H4 (cell line): ENCODE measurements at regions not wholly inside any gene's neighbourhood (a gene's known extent, or its start where the extent isn't known, plus 50 kb on each side); places are given as distances from the start of the nearest gene placed in this dataset.
"Not testable (repeated sequence)": the region's sequence is repeated elsewhere in the genome, so short reads cannot be mapped to it uniquely, and the experiment has no call there.

Experiments used
- DNase-seq: peaks from one replicate; pipeline ENCODE4 v3.0.0-alpha.2; 2015; ENCODE audit warnings: low spot score

DNA sequence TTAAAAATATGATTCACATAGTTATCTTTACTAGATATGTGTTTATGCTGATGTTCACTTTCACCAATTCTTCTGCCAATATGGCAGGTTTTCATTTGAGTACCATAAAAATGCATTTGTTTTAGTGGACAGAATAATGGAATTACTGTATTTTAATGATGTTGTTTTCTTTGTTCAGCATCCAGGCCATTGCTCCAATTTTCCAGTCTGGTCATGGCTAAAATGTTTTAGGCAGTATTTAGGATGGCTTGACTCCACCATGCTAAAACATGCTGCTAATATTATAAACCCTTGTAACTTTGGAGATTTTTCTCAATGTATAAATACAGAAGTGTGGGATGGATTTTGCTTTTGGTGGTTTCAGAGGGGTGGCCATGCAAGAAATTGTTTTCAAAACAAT is 273.0 kb upstream of the RPS23 start:
- DNase-seq = no peak

DNA sequence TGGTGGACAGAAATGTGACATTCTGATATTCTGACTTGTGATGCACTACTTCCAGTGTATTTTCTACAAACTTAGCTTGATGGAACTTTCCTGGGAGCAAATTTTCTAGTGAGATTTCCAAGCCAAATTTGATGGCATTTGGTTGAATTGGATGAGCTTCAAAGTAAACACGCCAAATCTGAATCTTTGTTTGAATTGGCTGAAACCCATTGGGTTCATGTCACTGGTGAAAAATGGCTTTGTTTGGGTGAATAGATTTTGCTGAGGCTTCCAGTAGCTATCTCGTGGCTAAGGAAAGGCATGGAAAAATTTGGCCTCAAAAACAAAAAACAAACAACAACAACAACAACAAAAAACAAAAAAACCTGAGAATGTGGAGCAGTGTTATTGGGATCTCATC is 271.1 kb upstream of the RPS23 start:
- DNase-seq = no peak

GRCh38 chr5:82544004-82544403 is 265.9 kb upstream of the RPS23 start:
- no peak for DNase-seq

- DNase-seq = no peak
These were observed 262.1 kb upstream of the RPS23 start for GRCh38 chr5:82540301-82540700.

- DNase-seq = no peak
These were observed 260.3 kb upstream of the RPS23 start for GRCh38 chr5:82538339-82539034.

DNA sequence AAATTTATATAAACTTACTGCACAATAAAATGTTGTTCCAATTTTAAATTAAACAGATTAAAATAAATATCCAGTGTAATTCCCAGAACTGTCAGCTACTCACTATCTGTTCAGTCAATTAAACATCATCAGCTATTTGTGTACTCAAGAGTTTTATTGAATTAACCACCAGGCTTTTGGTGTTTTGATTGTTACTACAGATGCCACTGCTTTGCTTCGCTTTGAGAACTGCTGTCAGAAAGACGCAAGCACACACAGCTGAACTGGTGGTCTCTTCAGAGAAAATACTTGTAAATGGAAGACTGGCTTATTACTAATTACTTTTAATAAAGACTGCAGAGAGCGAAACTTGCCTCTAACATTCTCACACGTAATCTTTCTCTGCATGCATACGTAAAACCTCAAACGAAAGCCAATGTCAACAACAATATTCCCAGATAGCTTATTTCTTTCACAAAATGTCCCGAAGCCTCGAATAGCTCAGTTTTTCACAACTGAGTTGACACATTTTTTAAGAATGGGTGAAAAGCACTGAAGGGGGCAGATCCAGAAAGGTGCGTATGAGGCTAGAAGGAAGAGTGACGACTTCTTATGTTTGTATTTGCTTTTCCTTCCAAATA is 259.6 kb upstream of the RPS23 start:
- DNase-seq = no peak

DNA sequence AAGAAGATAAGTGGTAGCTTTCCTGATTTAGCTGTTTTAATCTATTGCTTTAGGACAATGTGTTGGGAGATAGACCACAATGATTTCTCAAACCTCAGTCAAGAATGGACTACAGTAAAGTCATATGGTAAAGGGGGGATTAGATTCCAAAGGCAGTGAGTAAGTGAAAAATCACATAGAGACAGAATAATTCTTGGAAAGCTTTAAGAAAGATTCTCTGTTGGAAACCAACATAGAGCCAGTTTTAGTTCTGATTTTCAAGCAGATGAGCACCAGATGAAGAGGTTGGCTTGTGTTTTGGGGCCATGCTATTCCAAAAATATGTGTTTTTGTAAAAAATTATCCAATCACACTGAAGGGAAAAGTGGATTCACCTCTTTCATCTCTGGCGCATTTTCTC is 256.8 kb upstream of the RPS23 start:
- no peak for DNase-seq

- not testable (repeated sequence) for DNase-seq
These were observed 253.9 kb upstream of the RPS23 start for GRCh38 chr5:82532075-82532474.

DNA sequence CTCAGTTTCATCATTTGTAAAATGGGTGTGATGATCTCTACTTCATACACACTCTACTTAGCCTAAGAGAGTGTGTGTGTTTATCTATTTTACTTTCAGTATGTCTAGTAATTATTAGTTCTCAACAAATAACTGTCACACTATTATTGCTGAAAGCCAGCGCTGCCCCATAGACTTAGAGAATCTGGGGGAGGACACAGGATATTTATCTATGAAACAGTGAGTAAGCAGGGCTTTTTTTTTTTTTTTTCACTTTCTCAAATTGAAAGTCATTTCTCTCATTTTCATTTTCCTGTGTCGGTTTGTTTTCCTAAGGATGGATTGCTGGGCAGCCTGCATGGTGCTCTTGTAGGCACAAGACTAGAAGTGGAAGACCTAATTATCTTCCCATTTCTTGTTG is 248.4 kb upstream of the RPS23 start:
- no peak for DNase-seq

DNA sequence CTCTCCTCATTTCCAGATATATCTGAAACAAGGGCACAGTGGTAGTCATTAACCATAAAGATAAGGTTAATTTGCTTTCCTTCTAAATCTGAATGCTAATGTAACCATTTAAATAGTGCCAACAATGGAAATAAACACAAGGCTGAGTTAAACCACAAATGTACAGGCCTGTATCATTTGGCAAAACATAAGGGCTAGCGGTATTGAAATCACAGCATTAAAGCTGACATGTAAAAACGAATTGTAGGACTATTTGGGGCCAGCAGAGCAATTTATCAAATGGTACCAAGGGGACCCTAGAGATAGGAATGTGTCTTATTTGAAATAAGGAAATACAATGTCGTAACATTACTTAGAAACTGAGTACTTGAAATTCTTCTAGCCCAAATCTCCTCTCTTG is 247.5 kb upstream of the RPS23 start:
- DNase-seq = no peak

GRCh38 chr5:82523633-82524032 is 245.5 kb upstream of the RPS23 start:
- no peak for DNase-seq

DNA sequence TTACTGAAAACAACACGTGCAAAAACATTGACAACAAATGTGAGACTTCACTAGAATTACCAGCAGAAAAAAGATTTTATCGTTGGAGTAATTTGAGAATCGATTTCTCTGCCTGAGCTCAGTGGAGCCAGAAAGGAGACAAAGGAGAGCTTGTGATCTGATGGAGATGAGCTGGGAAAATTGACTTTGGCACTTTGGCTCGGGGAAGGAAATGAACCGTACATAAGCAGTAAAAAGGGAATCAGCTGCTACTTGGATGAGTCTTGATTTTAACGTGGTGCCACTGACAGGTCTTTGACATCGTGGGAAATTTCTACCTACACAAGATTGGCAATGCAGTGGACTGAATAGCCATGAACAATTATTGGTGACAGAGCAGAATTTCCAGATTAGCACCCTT is 244.7 kb upstream of the RPS23 start:
- no peak for DNase-seq

GRCh38 chr5:82521431-82522051 is 243.4 kb upstream of the RPS23 start:
- no peak for DNase-seq

DNA sequence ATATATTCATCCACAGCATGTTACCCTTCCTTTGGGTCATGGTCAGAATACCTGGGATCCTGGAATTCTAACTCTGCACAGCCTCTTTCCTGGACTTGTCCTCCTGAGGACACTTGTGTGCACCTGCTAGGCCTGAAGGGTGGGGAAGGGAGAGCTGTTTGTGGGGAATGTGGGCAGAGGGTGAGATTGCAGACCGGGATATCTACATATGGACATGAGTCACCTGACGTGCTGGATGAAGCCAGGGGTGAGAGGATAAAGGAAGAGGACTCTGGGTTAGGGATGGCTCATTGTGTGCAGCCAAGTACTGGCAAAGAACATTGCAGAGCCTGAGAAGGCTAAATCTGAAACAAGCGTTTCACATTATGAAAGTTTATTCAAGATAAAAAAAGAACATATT is 241.4 kb upstream of the RPS23 start:
- DNase-seq = no peak

GRCh38 chr5:82517544-82518075 is 239.5 kb upstream of the RPS23 start:
- DNase-seq = no peak

DNA sequence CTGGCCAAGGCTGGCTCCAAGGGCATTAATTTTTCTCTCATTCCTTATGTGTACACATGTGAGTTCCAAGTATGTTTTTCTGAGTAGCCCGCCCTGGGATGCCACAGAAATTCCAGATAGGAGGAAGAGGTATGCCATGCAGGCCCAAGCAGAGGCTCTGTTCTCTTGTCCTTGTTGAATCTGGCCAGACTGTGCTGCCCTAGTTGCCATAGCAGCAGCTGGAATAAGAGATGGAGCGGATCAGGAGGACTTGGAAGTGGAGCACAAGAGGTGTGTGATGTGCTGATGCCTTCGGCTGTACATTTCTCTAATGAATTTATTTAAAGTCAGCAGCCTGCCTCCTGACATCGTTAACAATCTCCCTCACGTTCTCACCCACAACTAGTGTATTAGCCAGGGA is 235.6 kb upstream of the RPS23 start:
- no peak for DNase-seq

- DNase-seq = no peak
These were observed 233.9 kb upstream of the RPS23 start for GRCh38 chr5:82512025-82512424.

DNA sequence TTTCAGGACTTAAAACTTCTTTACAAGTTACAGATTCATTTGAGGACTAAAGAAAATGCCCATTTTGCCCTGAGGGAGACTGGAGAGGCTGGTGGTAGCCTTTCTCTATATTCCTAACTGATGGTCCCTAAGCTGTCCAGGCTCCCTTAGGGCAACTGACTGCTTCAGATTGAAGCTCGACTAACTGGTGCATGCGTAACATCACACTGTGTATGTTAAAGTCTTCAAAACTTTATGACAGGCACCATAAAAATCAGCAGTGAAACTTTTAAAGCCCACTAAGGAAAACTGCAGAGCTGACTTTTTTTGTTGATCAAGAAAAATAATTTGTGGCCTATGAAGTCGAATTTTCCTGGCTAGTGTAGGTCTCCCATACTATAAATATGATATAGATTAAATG is 233.0 kb upstream of the RPS23 start:
- no peak for DNase-seq

DNA sequence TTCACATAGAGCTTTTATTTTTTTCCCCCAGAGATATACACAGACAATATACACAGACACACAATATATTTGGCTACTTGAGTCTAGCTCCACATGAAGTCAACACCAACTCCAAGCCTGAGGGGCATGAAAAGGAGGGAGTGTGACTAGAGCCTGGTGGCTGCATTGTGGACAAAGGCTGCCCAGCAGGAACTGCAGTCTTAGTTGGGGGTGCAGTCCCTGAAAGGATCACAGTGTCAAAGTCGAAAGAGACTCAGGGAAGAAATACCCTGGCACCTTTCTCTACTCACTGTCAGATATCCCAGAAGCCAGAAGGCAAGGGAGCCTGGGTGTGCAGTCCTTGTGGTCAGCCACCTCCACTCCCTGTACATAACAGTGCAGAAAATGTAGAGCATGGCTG is 231.6 kb upstream of the RPS23 start:
- no peak for DNase-seq

DNA sequence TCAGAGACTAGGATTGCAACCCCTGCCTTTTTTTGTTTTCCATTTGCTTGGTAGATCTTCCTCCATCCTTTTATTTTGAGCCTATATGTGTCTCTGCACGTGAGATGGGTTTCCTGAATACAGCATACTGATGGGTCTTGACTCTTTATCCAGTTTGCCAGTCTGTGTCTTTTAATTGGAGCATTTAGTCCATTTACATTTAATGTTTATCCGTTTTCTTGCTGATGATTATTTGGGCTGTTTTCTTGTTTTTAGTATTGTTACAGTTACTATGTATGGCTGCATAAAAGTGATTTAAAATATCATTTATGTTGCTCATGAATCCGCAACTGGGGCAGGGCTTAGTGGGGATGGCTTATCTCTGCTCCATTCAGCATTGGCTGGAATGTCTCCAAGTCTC is 228.2 kb upstream of the RPS23 start:
- DNase-seq = not testable (repeated sequence)

DNA sequence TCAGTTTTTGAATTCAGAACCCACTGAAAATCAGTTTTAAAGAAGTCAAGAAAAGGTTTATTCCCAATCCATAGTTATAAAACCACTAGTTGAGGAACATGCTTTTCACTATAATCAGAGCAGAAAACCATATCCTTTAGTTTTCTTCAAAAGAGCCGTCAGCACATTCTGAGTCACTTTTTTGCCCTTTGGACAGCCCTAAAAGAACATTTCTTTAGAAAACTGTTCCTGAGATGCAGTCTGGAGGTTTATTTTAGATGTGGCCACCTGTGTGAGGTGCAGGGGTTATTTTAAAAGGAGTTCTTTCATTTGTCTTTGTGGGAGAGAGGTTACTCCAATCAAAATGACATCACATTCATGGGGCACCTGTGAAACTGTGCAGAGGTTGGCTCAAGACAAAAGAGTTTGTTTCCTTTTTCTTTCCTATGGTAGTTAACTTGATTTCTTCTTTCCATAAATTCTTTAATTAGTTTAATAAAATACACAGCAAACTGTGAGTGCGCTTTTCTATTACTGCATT is 221.6 kb upstream of the RPS23 start:
- no peak for DNase-seq

GRCh38 chr5:82497242-82497641 is 219.1 kb upstream of the RPS23 start:
- DNase-seq = no peak

DNA sequence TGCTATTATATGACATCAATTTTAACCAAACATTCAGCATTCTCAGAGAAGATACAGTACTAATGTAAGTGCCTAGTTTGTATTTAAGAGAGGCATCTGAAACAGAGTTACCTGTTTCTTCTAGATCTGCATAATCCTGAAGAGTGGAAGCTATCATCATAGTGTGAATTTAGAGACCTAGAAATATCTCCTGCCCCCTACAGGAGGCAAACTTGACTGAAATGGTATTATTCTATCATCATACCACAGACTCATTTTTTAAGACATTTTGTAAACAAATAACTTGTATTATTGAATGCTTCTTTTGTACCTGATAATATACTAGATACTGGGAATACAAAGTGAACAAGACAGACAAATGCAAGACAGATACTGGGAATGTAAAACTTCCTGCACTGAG is 216.8 kb upstream of the RPS23 start:
- no peak for DNase-seq
